ENCODE measurements at regions not wholly inside any gene's neighbourhood (a gene's known extent, or its start where the extent isn't known, plus 50 kb on each side); places are given as distances from the start of the nearest gene placed in this dataset.
A peak's percentile ranks its signal among the peaks of the same experiment; 100 is the strongest.

DNA sequence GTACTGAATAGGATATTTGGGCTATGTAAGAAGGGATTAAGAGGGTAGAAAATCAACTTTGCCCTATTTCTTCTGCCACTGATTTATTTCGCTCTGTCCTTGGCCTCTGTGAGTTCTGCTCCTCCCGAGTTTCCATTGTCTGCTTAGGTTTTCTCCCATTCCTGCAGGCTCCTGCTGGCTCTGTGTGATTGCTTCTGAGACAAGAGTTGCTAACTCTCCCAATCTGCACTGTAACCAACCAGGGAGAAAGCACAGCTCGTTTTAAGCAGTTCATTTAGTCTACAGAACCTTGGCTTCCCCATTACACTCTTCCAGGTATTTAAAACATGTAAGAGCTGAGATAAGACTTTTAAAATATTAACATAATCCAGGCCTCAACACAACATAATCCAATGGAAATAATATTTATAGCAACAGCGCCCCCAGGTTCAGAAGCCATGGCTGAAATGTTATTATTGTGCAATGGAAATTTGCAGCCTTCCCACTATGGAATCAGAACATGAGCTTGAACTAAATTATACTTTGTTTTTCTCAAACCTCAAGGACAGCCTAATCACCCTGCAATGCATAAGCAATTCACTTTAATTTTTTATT lies 203.5 kb downstream of the ERCC6L2 start:
- Histone ChIP-seq H3K27me3 (replicated peaks; ENCODE audit: insufficient read depth) (no peaks in the 10 kb centered on the region), H3K4me3 (no peak overlapping the region), H3K27ac (no peak overlapping the region), H3K36me3 (no peaks in the 10 kb centered on the region), H3K9me3 (no peaks in the 10 kb centered on the region), H3K4me1 (replicated peaks) (peaks cover 3% of the 10 kb centered on the region)
- WGBS: 62% methylated on average over 4 of the region's 4 CpGs
- TF ChIP-seq, protein P1, sequence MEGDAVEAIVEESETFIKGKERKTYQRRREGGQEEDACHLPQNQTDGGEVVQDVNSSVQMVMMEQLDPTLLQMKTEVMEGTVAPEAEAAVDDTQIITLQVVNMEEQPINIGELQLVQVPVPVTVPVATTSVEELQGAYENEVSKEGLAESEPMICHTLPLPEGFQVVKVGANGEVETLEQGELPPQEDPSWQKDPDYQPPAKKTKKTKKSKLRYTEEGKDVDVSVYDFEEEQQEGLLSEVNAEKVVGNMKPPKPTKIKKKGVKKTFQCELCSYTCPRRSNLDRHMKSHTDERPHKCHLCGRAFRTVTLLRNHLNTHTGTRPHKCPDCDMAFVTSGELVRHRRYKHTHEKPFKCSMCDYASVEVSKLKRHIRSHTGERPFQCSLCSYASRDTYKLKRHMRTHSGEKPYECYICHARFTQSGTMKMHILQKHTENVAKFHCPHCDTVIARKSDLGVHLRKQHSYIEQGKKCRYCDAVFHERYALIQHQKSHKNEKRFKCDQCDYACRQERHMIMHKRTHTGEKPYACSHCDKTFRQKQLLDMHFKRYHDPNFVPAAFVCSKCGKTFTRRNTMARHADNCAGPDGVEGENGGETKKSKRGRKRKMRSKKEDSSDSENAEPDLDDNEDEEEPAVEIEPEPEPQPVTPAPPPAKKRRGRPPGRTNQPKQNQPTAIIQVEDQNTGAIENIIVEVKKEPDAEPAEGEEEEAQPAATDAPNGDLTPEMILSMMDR (IDR thresholded peaks at IDR 0.05): no peak
- no peak for TF ChIP-seq POLR2AphosphoS5 (IDR thresholded peaks at IDR 0.05)
- no peak for TF ChIP-seq POLR2A (IDR thresholded peaks at IDR 0.05)
- DNase-seq (ENCODE audit: low spot score): no peak
- intact Hi-C loops (cut with DNase I): no loop called here

GRCh38 chr9:96075757-96076156 lies 200.3 kb downstream of the ERCC6L2 start:
- DNase-seq (ENCODE audit: low spot score): no peak
- intact Hi-C loops (cut with DNase I): no loop called here
- no peak for TF ChIP-seq POLR2AphosphoS5 (IDR thresholded peaks at IDR 0.05)
- TF ChIP-seq, protein P1 (IDR thresholded peaks at IDR 0.05): no peak
- TF ChIP-seq POLR2A (IDR thresholded peaks at IDR 0.05): no peak
- peak overlapping the region; percentile 28 to 85 for H3K27ac ChIP-seq
- H3K36me3 ChIP-seq: no peaks in the 10 kb centered on the region
- 95% methylated on average over 5 of the region's 5 CpGs for WGBS
- H3K4me1 ChIP-seq (replicated peaks): peaks cover 7% of the 10 kb centered on the region
- H3K4me3 ChIP-seq: no peak overlapping the region
- no peaks in the 10 kb centered on the region for H3K27me3 ChIP-seq (replicated peaks; ENCODE audit: insufficient read depth)
- no peaks in the 10 kb centered on the region for H3K9me3 ChIP-seq

GRCh38 chr9:96075111-96075510 lies 199.6 kb downstream of the ERCC6L2 start:
- peak overlapping the region; percentile 28 to 85 for H3K27ac ChIP-seq
- H3K36me3 ChIP-seq: no peaks in the 10 kb centered on the region
- H3K9me3 ChIP-seq: no peaks in the 10 kb centered on the region
- TF ChIP-seq POLR2A (IDR thresholded peaks at IDR 0.05): no peak
- TF ChIP-seq POLR2AphosphoS5 (IDR thresholded peaks at IDR 0.05): peak; percentile 51
- intact Hi-C loops (cut with DNase I): no loop called here
- H3K4me3 ChIP-seq: no peak overlapping the region
- DNase-seq (ENCODE audit: low spot score): no peak
- peaks cover 7% of the 10 kb centered on the region for H3K4me1 ChIP-seq (replicated peaks)
- H3K27me3 ChIP-seq (replicated peaks; ENCODE audit: insufficient read depth): no peaks in the 10 kb centered on the region
- WGBS: 62% methylated on average over 6 of the region's 6 CpGs

DNA sequence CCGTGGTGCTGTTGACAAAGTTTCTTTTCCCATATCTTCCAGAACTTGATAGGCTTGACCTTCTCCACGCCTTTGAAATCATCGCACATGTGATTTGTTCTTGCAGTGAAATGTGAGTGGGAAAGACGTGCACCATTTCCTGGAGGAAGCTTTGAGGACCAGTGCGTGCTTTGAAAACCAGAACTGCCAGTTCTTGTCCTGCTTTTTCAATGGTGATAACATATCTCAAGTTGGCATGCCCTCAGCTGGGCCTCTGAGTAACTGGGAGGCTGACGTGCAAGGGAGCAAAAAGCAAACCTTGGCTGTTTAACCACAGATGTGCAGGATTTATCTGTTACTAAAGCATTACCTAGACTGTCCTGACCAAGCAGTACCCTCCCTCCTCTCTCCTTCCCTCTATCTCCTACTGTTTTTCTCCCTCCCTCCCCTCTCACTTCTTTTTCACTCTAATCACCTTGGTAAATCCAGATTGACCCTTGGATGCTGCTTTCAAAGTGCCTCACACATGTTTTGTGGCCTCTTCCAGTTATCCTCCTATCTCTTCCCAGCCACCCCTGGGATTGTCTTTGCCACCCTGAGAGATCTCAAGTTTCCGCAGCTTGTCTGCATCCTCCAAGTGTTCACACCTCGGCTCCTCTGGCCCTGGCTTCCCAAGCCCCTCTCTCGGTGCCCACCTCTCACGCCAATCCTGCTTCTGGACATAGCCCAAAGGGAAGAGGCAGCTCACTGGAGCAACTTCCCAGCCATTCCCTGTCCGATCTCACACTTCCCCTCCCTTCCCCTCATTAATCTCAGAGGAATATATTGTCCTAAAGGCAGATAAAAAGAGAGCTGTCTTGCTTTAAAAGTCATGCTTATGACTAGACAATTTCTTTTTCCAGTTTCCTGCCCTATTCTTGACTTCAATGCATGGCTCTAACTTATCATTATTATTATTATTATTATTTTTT lies 198.3 kb downstream of the ERCC6L2 start:
- DNase-seq (ENCODE audit: low spot score): peak; percentile 88

GRCh38 chr9:96072930-96073329 lies 197.4 kb downstream of the ERCC6L2 start:
- no peaks in the 10 kb centered on the region for H3K27me3 ChIP-seq (replicated peaks; ENCODE audit: insufficient read depth)
- intact Hi-C loops (cut with DNase I): no loop called here
- H3K9me3 ChIP-seq: no peaks in the 10 kb centered on the region
- no peak for DNase-seq (ENCODE audit: low spot score)
- no peak for TF ChIP-seq POLR2A (IDR thresholded peaks at IDR 0.05)
- TF ChIP-seq, protein P1 (IDR thresholded peaks at IDR 0.05): no peak
- no peak for TF ChIP-seq POLR2AphosphoS5 (IDR thresholded peaks at IDR 0.05)
- H3K27ac ChIP-seq: peak overlapping the region; percentile 59 to 85
- 92% methylated on average over 8 of the region's 8 CpGs for WGBS
- no peaks in the 10 kb centered on the region for H3K36me3 ChIP-seq
- peaks cover 19% of the 10 kb centered on the region for H3K4me1 ChIP-seq (replicated peaks)
- H3K4me3 ChIP-seq: no peak overlapping the region

More for the DNA sequence above, 198.3 kb downstream of the ERCC6L2 start:
- Histone ChIP-seq H3K27ac (peak overlapping the region; percentile 59 to 85), H3K27me3 (replicated peaks; ENCODE audit: insufficient read depth) (no peaks in the 10 kb centered on the region), H3K9me3 (no peaks in the 10 kb centered on the region), H3K4me1 (replicated peaks) (peaks cover 19% of the 10 kb centered on the region), H3K4me3 (no peak overlapping the region), H3K36me3 (no peaks in the 10 kb centered on the region)
- TF ChIP-seq POLR2AphosphoS5 (IDR thresholded peaks at IDR 0.05) (peak; percentile 87), POLR2A (IDR thresholded peaks at IDR 0.05) (no peak)
- intact Hi-C loops (cut with DNase I): no loop called here
- 43% methylated on average over 11 of the region's 11 CpGs for WGBS

All from prostate gland (tissue), 2 donors.